Esophagus squamous epithelium (tissue), 4 donors: ENCODE measurements at regions not wholly inside any gene's neighbourhood (a gene's known extent, or its start where the extent isn't known, plus 50 kb on each side); places are given as distances from the start of the nearest gene placed in this dataset.

ENCODE experiments used
- POLR2A ChIP-seq, 4 donors: fragments of 450-650 bp; IDR thresholded peaks; one replicate each; pipeline ENCODE4 v1.6.1; 2017; ENCODE audit warnings: antibody characterized with exemption in 4 of 4, mild to moderate bottlenecking in 4 of 4, moderate library complexity in 3 of 4
- TF ChIP-seq, protein P1 (sequence below), 6 experiments: fragments of 450-650 bp in 4 of 6; fragments of 200-600 bp in 2 of 6; sonication (generic) in 2 of 6; IDR thresholded peaks; one replicate each; pipeline ENCODE4 v1.5.1; 2016 to 2019; ENCODE audit warnings: antibody characterized with exemption in 6 of 6, mild to moderate bottlenecking in 4 of 6, moderate library complexity in 4 of 6

- TF ChIP-seq, protein P1, sequence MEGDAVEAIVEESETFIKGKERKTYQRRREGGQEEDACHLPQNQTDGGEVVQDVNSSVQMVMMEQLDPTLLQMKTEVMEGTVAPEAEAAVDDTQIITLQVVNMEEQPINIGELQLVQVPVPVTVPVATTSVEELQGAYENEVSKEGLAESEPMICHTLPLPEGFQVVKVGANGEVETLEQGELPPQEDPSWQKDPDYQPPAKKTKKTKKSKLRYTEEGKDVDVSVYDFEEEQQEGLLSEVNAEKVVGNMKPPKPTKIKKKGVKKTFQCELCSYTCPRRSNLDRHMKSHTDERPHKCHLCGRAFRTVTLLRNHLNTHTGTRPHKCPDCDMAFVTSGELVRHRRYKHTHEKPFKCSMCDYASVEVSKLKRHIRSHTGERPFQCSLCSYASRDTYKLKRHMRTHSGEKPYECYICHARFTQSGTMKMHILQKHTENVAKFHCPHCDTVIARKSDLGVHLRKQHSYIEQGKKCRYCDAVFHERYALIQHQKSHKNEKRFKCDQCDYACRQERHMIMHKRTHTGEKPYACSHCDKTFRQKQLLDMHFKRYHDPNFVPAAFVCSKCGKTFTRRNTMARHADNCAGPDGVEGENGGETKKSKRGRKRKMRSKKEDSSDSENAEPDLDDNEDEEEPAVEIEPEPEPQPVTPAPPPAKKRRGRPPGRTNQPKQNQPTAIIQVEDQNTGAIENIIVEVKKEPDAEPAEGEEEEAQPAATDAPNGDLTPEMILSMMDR (IDR thresholded peaks at IDR 0.05) = no peak
- no peak for TF ChIP-seq POLR2A (IDR thresholded peaks at IDR 0.05)
These were observed 322.4 kb upstream of the EYS start for GRCh38 chr6:66029391-66029790.
